Activated naive CD8-positive, alpha-beta T cell treated with anti-CD3 and anti-CD28 coated beads, Interleukin-2, amount 10 ng/mL, durations not matched to agents 7 days and 5 days (primary cell): ENCODE measurements at regions not wholly inside any gene's neighbourhood (a gene's known extent, or its start where the extent isn't known, plus 50 kb on each side); places are given as distances from the start of the nearest gene placed in this dataset.

Experiments
- ATAC-seq: fragments of 150-1000 bp; cut with Tn5 transposase; one replicate; pipeline ENCODE4 v1.10.0; 2021; ENCODE audit warnings: low read depth, moderate library complexity
- POLR2A ChIA-PET: fragments of 350-600 bp; sonication (Branson Sonifier 250); formaldehyde crosslinking; loops from one replicate; lab custom pipeline; 2021; ENCODE audit warnings: antibody characterized with exemption; lab: Charles Lee
- DNase-seq: peaks from one replicate; pipeline ENCODE4 v3.0.0; 2021
- H3K27ac Mint-ChIP-seq: one replicate; pipeline ENCODE4 v1.8.0; 2022; ENCODE audit warnings: mild to moderate bottlenecking, mixed read lengths
- H3K27me3 Mint-ChIP-seq: one replicate; pipeline ENCODE4 v1.8.0; 2022; ENCODE audit warnings: mild to moderate bottlenecking, moderate library complexity, mixed read lengths
- H3K36me3 Mint-ChIP-seq: one replicate; pipeline ENCODE4 v1.8.0; 2021; ENCODE audit warnings: mild to moderate bottlenecking, mixed read lengths
- H3K4me1 Mint-ChIP-seq: one replicate; pipeline ENCODE4 v1.8.0; 2021; ENCODE audit warnings: mixed read lengths
- H3K4me3 Mint-ChIP-seq: one replicate; pipeline ENCODE4 v1.8.0; 2022; ENCODE audit warnings: mild to moderate bottlenecking, moderate library complexity, mixed read lengths
- H3K9me3 Mint-ChIP-seq: one replicate; pipeline ENCODE4 v1.8.0; 2021; ENCODE audit warnings: mixed read lengths

GRCh38 chr22:27219036-27219435 is 561.6 kb downstream of the MIAT start:
- H3K27me3 Mint-ChIP-seq, result peaks cover 4% of the 10 kb centered on the region
- no peaks in the 10 kb centered on the region for H3K9me3 Mint-ChIP-seq
- H3K36me3 Mint-ChIP-seq, result no peaks in the 10 kb centered on the region
- no peak overlapping the region for H3K27ac Mint-ChIP-seq
- no peaks in the 10 kb centered on the region for H3K4me1 Mint-ChIP-seq
- DNase-seq (no peak), ATAC-seq (no peak)
- POLR2A ChIA-PET, result no interaction called here
- H3K4me3 Mint-ChIP-seq, result no peak overlapping the region

- Mint-ChIP-seq H3K9me3 (no peaks in the 10 kb centered on the region), H3K27ac (no peak overlapping the region), H3K4me3 (no peak overlapping the region), H3K36me3 (no peaks in the 10 kb centered on the region), H3K4me1 (no peaks in the 10 kb centered on the region), H3K27me3 (peaks cover 8% of the 10 kb centered on the region)
- DNase-seq, result no peak
- ATAC-seq, result no peak
- POLR2A ChIA-PET, result no interaction called here
These were observed 563.0 kb downstream of the MIAT start for GRCh38 chr22:27220339-27220738.

GRCh38 chr22:27222178-27222577 is 564.8 kb downstream of the MIAT start:
- no peaks in the 10 kb centered on the region for H3K36me3 Mint-ChIP-seq
- no peaks in the 10 kb centered on the region for H3K4me1 Mint-ChIP-seq
- no peak overlapping the region for H3K27ac Mint-ChIP-seq
- DNase-seq (no peak), ATAC-seq (no peak)
- H3K4me3 Mint-ChIP-seq, result no peak overlapping the region
- H3K27me3 Mint-ChIP-seq, result peaks cover 7% of the 10 kb centered on the region
- no peaks in the 10 kb centered on the region for H3K9me3 Mint-ChIP-seq
- POLR2A ChIA-PET, result no interaction called here

GRCh38 chr22:27223317-27224177 is 566.2 kb downstream of the MIAT start:
- H3K4me1 Mint-ChIP-seq, result no peaks in the 10 kb centered on the region
- no peaks in the 10 kb centered on the region for H3K9me3 Mint-ChIP-seq
- no peaks in the 10 kb centered on the region for H3K36me3 Mint-ChIP-seq
- DNase-seq (no peak), ATAC-seq (no peak)
- POLR2A ChIA-PET, result no interaction called here
- H3K27ac Mint-ChIP-seq, result no peak overlapping the region
- H3K4me3 Mint-ChIP-seq, result no peak overlapping the region
- H3K27me3 Mint-ChIP-seq, result peaks cover 7% of the 10 kb centered on the region

GRCh38 chr22:27224485-27225374 is 567.3 kb downstream of the MIAT start:
- H3K27ac Mint-ChIP-seq, result no peak overlapping the region
- H3K4me3 Mint-ChIP-seq, result no peak overlapping the region
- ATAC-seq (no peak), DNase-seq (no peak)
- no peaks in the 10 kb centered on the region for H3K4me1 Mint-ChIP-seq
- H3K9me3 Mint-ChIP-seq, result no peaks in the 10 kb centered on the region
- POLR2A ChIA-PET, result no interaction called here
- H3K36me3 Mint-ChIP-seq, result no peaks in the 10 kb centered on the region
- peaks cover 6% of the 10 kb centered on the region for H3K27me3 Mint-ChIP-seq

- POLR2A ChIA-PET, result no interaction called here
- DNase-seq, result no peak
- Mint-ChIP-seq H3K4me1 (no peaks in the 10 kb centered on the region), H3K9me3 (no peaks in the 10 kb centered on the region), H3K4me3 (no peak overlapping the region), H3K27ac (no peak overlapping the region), H3K27me3 (peaks cover 6% of the 10 kb centered on the region), H3K36me3 (no peaks in the 10 kb centered on the region)
- no peak for ATAC-seq
These were observed 569.3 kb downstream of the MIAT start for GRCh38 chr22:27226666-27227065.

GRCh38 chr22:27228771-27229170 is 571.4 kb downstream of the MIAT start:
- no peak overlapping the region for H3K4me3 Mint-ChIP-seq
- H3K27me3 Mint-ChIP-seq, result peaks cover 6% of the 10 kb centered on the region
- no peaks in the 10 kb centered on the region for H3K36me3 Mint-ChIP-seq
- no peaks in the 10 kb centered on the region for H3K4me1 Mint-ChIP-seq
- H3K9me3 Mint-ChIP-seq, result no peaks in the 10 kb centered on the region
- no peak for DNase-seq
- H3K27ac Mint-ChIP-seq, result no peak overlapping the region
- ATAC-seq, result no peak
- POLR2A ChIA-PET, result no interaction called here

GRCh38 chr22:27230189-27230588 is 571.4 kb downstream of the MN1 start:
- ATAC-seq, result no peak
- Mint-ChIP-seq H3K4me1 (no peaks in the 10 kb centered on the region), H3K9me3 (no peaks in the 10 kb centered on the region), H3K4me3 (no peak overlapping the region), H3K27me3 (peaks cover 4% of the 10 kb centered on the region), H3K36me3 (no peaks in the 10 kb centered on the region), H3K27ac (no peak overlapping the region)
- no peak for DNase-seq
- POLR2A ChIA-PET, result no interaction called here

GRCh38 chr22:27231266-27231665 is 570.3 kb downstream of the MN1 start:
- H3K27ac Mint-ChIP-seq, result no peak overlapping the region
- ATAC-seq, result no peak
- H3K4me3 Mint-ChIP-seq, result no peak overlapping the region
- no peaks in the 10 kb centered on the region for H3K4me1 Mint-ChIP-seq
- POLR2A ChIA-PET, result no interaction called here
- no peak for DNase-seq
- no peaks in the 10 kb centered on the region for H3K36me3 Mint-ChIP-seq
- H3K9me3 Mint-ChIP-seq, result no peaks in the 10 kb centered on the region
- H3K27me3 Mint-ChIP-seq, result peaks cover 1% of the 10 kb centered on the region

- Mint-ChIP-seq H3K36me3 (no peaks in the 10 kb centered on the region), H3K27ac (no peak overlapping the region), H3K9me3 (no peaks in the 10 kb centered on the region), H3K4me3 (no peak overlapping the region), H3K4me1 (no peaks in the 10 kb centered on the region), H3K27me3 (peaks cover 1% of the 10 kb centered on the region)
- ATAC-seq, result no peak
- DNase-seq, result no peak
- POLR2A ChIA-PET, result no interaction called here
These were observed 569.5 kb downstream of the MN1 start for GRCh38 chr22:27232077-27232476.

GRCh38 chr22:27237080-27237741 is 564.3 kb downstream of the MN1 start:
- Mint-ChIP-seq H3K36me3 (no peaks in the 10 kb centered on the region), H3K4me3 (no peak overlapping the region)

GRCh38 chr22:27238935-27239510 is 562.5 kb downstream of the MN1 start:
- Mint-ChIP-seq H3K36me3 (no peaks in the 10 kb centered on the region), H3K4me3 (no peak overlapping the region)
- POLR2A ChIA-PET, result no interaction called here

More at GRCh38 chr22:27237080-27237741, 564.3 kb downstream of the MN1 start:
- no peak for DNase-seq
- POLR2A ChIA-PET, result no interaction called here
- Mint-ChIP-seq H3K27me3 (peaks cover 1% of the 10 kb centered on the region), H3K9me3 (no peaks in the 10 kb centered on the region), H3K27ac (no peak overlapping the region), H3K4me1 (no peaks in the 10 kb centered on the region)
- no peak for ATAC-seq

GRCh38 chr22:27239520-27239919 is 562.0 kb downstream of the MN1 start:
- DNase-seq (no peak), ATAC-seq (no peak)
- POLR2A ChIA-PET, result no interaction called here
- Mint-ChIP-seq H3K9me3 (no peaks in the 10 kb centered on the region), H3K4me3 (no peak overlapping the region), H3K4me1 (no peaks in the 10 kb centered on the region), H3K27ac (no peak overlapping the region), H3K36me3 (no peaks in the 10 kb centered on the region), H3K27me3 (no peaks in the 10 kb centered on the region)

More at GRCh38 chr22:27238935-27239510, 562.5 kb downstream of the MN1 start:
- no peaks in the 10 kb centered on the region for H3K4me1 Mint-ChIP-seq
- no peak for DNase-seq
- no peaks in the 10 kb centered on the region for H3K9me3 Mint-ChIP-seq
- no peaks in the 10 kb centered on the region for H3K27me3 Mint-ChIP-seq
- no peak for ATAC-seq
- H3K27ac Mint-ChIP-seq, result no peak overlapping the region
